ENCODE measurements at regions not wholly inside any gene's neighbourhood (a gene's known extent, or its start where the extent isn't known, plus 50 kb on each side); places are given as distances from the start of the nearest gene placed in this dataset.

- Histone ChIP-seq H3K4me3 (no peak overlapping the region), H3K27me3 (replicated peaks; ENCODE audit: insufficient read depth) (no peaks in the 10 kb centered on the region), H3K27ac (no peak overlapping the region), H3K9me3 (no peaks in the 10 kb centered on the region), H3K4me1 (replicated peaks) (no peaks in the 10 kb centered on the region), H3K36me3 (no peaks in the 10 kb centered on the region)
- WGBS = 72% methylated on average over 3 of the region's 3 CpGs
- DNase-seq (ENCODE audit: low spot score) = no peak
- intact Hi-C loops (cut with DNase I) = no loop called here
- TF ChIP-seq CTCF (IDR thresholded peaks at IDR 0.05) = no peak
- TF ChIP-seq POLR2AphosphoS5 (IDR thresholded peaks at IDR 0.05) = no peak
- no peak for TF ChIP-seq POLR2A (IDR thresholded peaks at IDR 0.05)
Observed at GRCh38 chr15:35606450-35606779, 60.5 kb upstream of the DPH6 start.

DNA sequence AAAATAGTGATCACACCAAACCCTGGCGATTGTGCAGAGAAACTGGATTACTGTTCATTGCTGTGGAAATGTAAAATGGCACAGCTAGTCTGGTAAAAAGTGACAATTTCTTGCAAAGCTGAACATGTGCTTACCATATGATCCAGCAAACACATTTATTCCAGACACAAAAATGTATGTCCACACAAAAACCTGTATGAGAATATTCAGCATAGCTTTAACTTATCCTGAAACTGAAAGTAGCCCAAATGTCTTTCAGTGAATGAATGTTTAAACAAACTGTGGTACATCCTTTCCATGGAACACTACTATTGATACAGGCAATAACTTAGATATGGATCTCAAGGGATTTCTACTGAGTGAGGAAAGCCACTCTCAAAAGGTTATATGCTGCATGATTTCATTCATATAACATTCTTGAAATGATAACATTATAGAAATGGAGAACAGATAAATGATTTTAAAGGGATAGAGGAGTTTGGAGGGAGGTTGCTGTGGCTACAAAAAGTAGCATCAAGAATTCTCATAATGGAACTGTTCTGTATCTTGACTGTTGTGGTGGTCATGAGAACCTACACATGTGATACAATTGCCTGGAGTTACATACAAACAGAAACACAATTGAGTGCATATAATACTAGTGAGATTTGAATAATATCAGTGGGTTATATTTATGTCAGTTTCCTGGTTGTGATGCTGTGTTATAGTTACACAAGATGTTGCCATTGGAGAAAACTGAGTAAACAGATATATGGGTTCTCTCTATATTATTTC is 70.7 kb upstream of the DPH6 start:
- no peak for DNase-seq (ENCODE audit: low spot score)
- 100% methylated on average over 1 of the region's 1 CpG for WGBS
- Histone ChIP-seq H3K4me1 (replicated peaks) (no peaks in the 10 kb centered on the region), H3K4me3 (no peak overlapping the region), H3K27ac (no peak overlapping the region), H3K36me3 (no peaks in the 10 kb centered on the region), H3K27me3 (replicated peaks; ENCODE audit: insufficient read depth) (no peaks in the 10 kb centered on the region), H3K9me3 (no peaks in the 10 kb centered on the region)
- TF ChIP-seq POLR2A (IDR thresholded peaks at IDR 0.05) (no peak), POLR2AphosphoS5 (IDR thresholded peaks at IDR 0.05) (no peak), CTCF (IDR thresholded peaks at IDR 0.05) (no peak)
- intact Hi-C loops (cut with DNase I) = no loop called here

- no peak for DNase-seq (ENCODE audit: low spot score)
- H3K4me1 ChIP-seq (replicated peaks) = no peaks in the 10 kb centered on the region
- H3K36me3 ChIP-seq = no peaks in the 10 kb centered on the region
- TF ChIP-seq POLR2AphosphoS5 (IDR thresholded peaks at IDR 0.05) (no peak), POLR2A (IDR thresholded peaks at IDR 0.05) (no peak), CTCF (IDR thresholded peaks at IDR 0.05) (no peak)
- no peak overlapping the region for H3K27ac ChIP-seq
- intact Hi-C loops (cut with DNase I) = no loop called here
- no peak overlapping the region for H3K4me3 ChIP-seq
- no peaks in the 10 kb centered on the region for H3K27me3 ChIP-seq (replicated peaks; ENCODE audit: insufficient read depth)
- 50% methylated on average over 2 of the region's 2 CpGs for WGBS
- no peaks in the 10 kb centered on the region for H3K9me3 ChIP-seq
Observed at GRCh38 chr15:35618260-35619188, 72.6 kb upstream of the DPH6 start.

- no peaks in the 10 kb centered on the region for H3K27me3 ChIP-seq (replicated peaks; ENCODE audit: insufficient read depth)
- no peaks in the 10 kb centered on the region for H3K4me1 ChIP-seq (replicated peaks)
- DNase-seq (ENCODE audit: low spot score) = no peak
- H3K4me3 ChIP-seq = no peak overlapping the region
- H3K36me3 ChIP-seq = no peaks in the 10 kb centered on the region
- intact Hi-C loops (cut with DNase I) = no loop called here
- 95% methylated on average over 6 of the region's 6 CpGs for WGBS
- TF ChIP-seq POLR2AphosphoS5 (IDR thresholded peaks at IDR 0.05) (no peak), POLR2A (IDR thresholded peaks at IDR 0.05) (no peak), CTCF (IDR thresholded peaks at IDR 0.05) (no peak)
- H3K27ac ChIP-seq = no peak overlapping the region
- no peaks in the 10 kb centered on the region for H3K9me3 ChIP-seq
Observed at GRCh38 chr15:35622641-35623340, 76.8 kb upstream of the DPH6 start.

Data from prostate gland (tissue), 2 donors.